H1 (cell line): ENCODE measurements at regions not wholly inside any gene's neighbourhood (a gene's known extent, or its start where the extent isn't known, plus 50 kb on each side); places are given as distances from the start of the nearest gene placed in this dataset.

Experiments used
- CTCF ChIA-PET: fragments of 300-600 bp; sonication (Branson Sonifier 250); formaldehyde crosslinking; loops from one replicate; lab custom pipeline; 2021; ENCODE audit not compliant: partially characterized antibody; lab: Charles Lee
- POLR2A ChIA-PET: fragments of 300-600 bp; sonication (Branson Sonifier 250); formaldehyde crosslinking; loops from one replicate; lab custom pipeline; 2021; ENCODE audit warnings: inconsistent platforms; ENCODE audit not compliant: partially characterized antibody; lab: Charles Lee
- DNase-seq, 2 experiments: peaks; one replicate each; pipeline versions ENCODE4 v3.0.0 to v3.0.0-alpha.2; 2010 to 2022; ENCODE audit warnings: low spot score in 2 of 2, low read depth in 1 of 2, mixed read lengths in 1 of 2
- FAIRE-seq: peaks from 2 replicates; lab custom pipeline; 2011; peaks lifted over from hg19 to GRCh38; lab: Jason Lieb, UNC
- H2AFZ ChIP-seq: 2 replicates; pipeline ENCODE4 v1.8.1; 2012; ENCODE audit warnings: low read length, inconsistent platforms
- H2AK5ac ChIP-seq: 2 replicates; pipeline ENCODE4 v1.6.1; 2013; ENCODE audit warnings: low read depth, low read length
- H2BK120ac ChIP-seq: replicated peaks from 2 replicates; pipeline ENCODE3; 2013; ENCODE audit warnings: low read depth, low read length, inconsistent platforms
- H2BK12ac ChIP-seq: 2 replicates; pipeline ENCODE4 v1.6.1; 2013; ENCODE audit warnings: low read depth, low read length
- H2BK15ac ChIP-seq: 2 replicates; pipeline ENCODE4 v1.6.1; 2013; ENCODE audit warnings: low read length
- H2BK20ac ChIP-seq: 2 replicates; pipeline ENCODE4 v1.6.1; 2013; ENCODE audit warnings: low read length
- H2BK5ac ChIP-seq: 2 replicates; pipeline ENCODE4 v1.6.1; 2013; ENCODE audit warnings: low read depth, low read length
- H3K14ac ChIP-seq: 2 replicates; pipeline ENCODE4 v1.6.1; 2013; ENCODE audit warnings: inconsistent platforms; ENCODE audit not compliant: insufficient read length
- H3K18ac ChIP-seq: 2 replicates; pipeline ENCODE4 v1.6.1; 2013; ENCODE audit warnings: low read length; ENCODE audit errors: extremely low read depth
- H3K23ac ChIP-seq: 2 replicates; pipeline ENCODE4 v1.6.1; 2013; ENCODE audit warnings: inconsistent platforms; ENCODE audit not compliant: insufficient read length
- H3K23me2 ChIP-seq: 2 replicates; pipeline ENCODE4 v1.6.1; 2013; ENCODE audit warnings: low read depth, low read length
- H3K27ac ChIP-seq: 2 replicates; pipeline ENCODE4 v1.6.1; 2011; ENCODE audit warnings: low read depth, low read length, inconsistent platforms
- H3K27me3 ChIP-seq, 4 experiments: replicated peaks in 1 of 4; 1 replicate in 1 of 4; 2 replicates in 3 of 4; pipeline versions ENCODE4 v1.6.1 to v1.8.1; 2011 to 2013; ENCODE audit warnings: low read length in 3 of 4, mild to moderate bottlenecking in 3 of 4, inconsistent platforms in 2 of 4, mixed read lengths in 2 of 4, moderate library complexity in 1 of 4; ENCODE audit not compliant: control insufficient read depth in 3 of 4, insufficient read depth in 3 of 4; ENCODE audit errors: extremely low read depth in 1 of 4
- H3K36me3 ChIP-seq, 4 experiments: 2 replicates each; pipeline versions ENCODE4 v1.6.1 to v1.8.1; 2011 to 2013; ENCODE audit warnings: mild to moderate bottlenecking in 4 of 4, low read length in 3 of 4, moderate library complexity in 2 of 4, control low read depth in 1 of 4, inconsistent platforms in 1 of 4; ENCODE audit not compliant: insufficient read depth in 4 of 4, control insufficient read depth in 2 of 4
- H3K4ac ChIP-seq: replicated peaks from 2 replicates; pipeline ENCODE3; 2013; ENCODE audit warnings: low read length, low read depth, mixed read lengths, inconsistent platforms; ENCODE audit not compliant: insufficient read length
- H3K4me1 ChIP-seq, 4 experiments: replicated peaks in 1 of 4; 1 replicate in 1 of 4; 2 replicates in 3 of 4; pipeline versions ENCODE4 v1.6.1 to v1.8.1; 2011 to 2013; ENCODE audit warnings: low read length in 3 of 4, inconsistent platforms in 2 of 4, mixed read lengths in 1 of 4; ENCODE audit not compliant: insufficient read depth in 4 of 4, control insufficient read depth in 3 of 4
- H3K4me2 ChIP-seq, 2 experiments: 2 replicates each; pipeline versions ENCODE4 v1.6.1 to v1.8.1; 2011 to 2013; ENCODE audit warnings: low read depth in 2 of 2, low read length in 2 of 2, control low read depth in 1 of 2, inconsistent platforms in 1 of 2, mild to moderate bottlenecking in 1 of 2; ENCODE audit not compliant: insufficient read depth in 1 of 2
- H3K4me3 ChIP-seq, 4 experiments: fragments of 200-600, 300-600 bp in 1 of 4; sonication (generic), shearing (Covaris generic), sonication (Bioruptor Twin) in 1 of 4; 2 replicates each; pipeline versions ENCODE4 v1.5.1 to v1.8.1; 2011 to 2016; ENCODE audit warnings: low read length in 4 of 4, low read depth in 3 of 4, control low read depth in 2 of 4, inconsistent platforms in 2 of 4, mild to moderate bottlenecking in 2 of 4, mixed read lengths in 1 of 4, moderate library complexity in 1 of 4; ENCODE audit not compliant: insufficient read depth in 2 of 4; ENCODE audit errors: extremely low read depth in 1 of 4
- H3K56ac ChIP-seq: replicated peaks from 2 replicates; pipeline ENCODE3; 2013; ENCODE audit warnings: low read depth, mild to moderate bottlenecking, mixed read lengths, low read length, inconsistent platforms; ENCODE audit not compliant: insufficient read length
- H3K79me1 ChIP-seq: 2 replicates; pipeline ENCODE4 v1.6.1; 2013; ENCODE audit warnings: low read depth, low read length, control low read depth
- H3K79me2 ChIP-seq, 2 experiments: 2 replicates each; pipeline versions ENCODE4 v1.6.1 to v1.8.1; 2012 to 2013; ENCODE audit warnings: low read length in 2 of 2, mild to moderate bottlenecking in 2 of 2, inconsistent platforms in 1 of 2; ENCODE audit not compliant: insufficient read depth in 2 of 2, control insufficient read depth in 1 of 2
- H3K9ac ChIP-seq, 4 experiments: replicated peaks in 1 of 4; 1 replicate in 1 of 4; 2 replicates in 3 of 4; pipeline versions ENCODE4 v1.6.1 to v1.8.1; 2011 to 2013; ENCODE audit warnings: low read depth in 3 of 4, low read length in 3 of 4, control low read depth in 2 of 4, mild to moderate bottlenecking in 2 of 4, moderate library complexity in 2 of 4, inconsistent platforms in 1 of 4; ENCODE audit errors: extremely low read depth in 1 of 4
- H3K9me3 ChIP-seq, 2 experiments: 2 replicates each; pipeline versions ENCODE4 v1.6.1 to v1.8.1; 2012 to 2013; ENCODE audit warnings: mild to moderate bottlenecking in 2 of 2, moderate library complexity in 2 of 2, control low read depth in 1 of 2, inconsistent platforms in 1 of 2, low read depth in 1 of 2, low read length in 1 of 2, mixed read lengths in 1 of 2; ENCODE audit not compliant: insufficient read depth in 2 of 2
- H4K20me1 ChIP-seq, 2 experiments: replicated peaks in 1 of 2; 2 replicates each; pipeline versions ENCODE3 to v1.8.1; 2011 to 2013; ENCODE audit warnings: inconsistent platforms in 2 of 2, low read length in 2 of 2, mild to moderate bottlenecking in 1 of 2; ENCODE audit not compliant: insufficient read depth in 2 of 2, control insufficient read depth in 1 of 2
- H4K5ac ChIP-seq: 2 replicates; pipeline ENCODE4 v1.6.1; 2013; ENCODE audit warnings: low read length, low read depth, mixed read lengths, inconsistent platforms; ENCODE audit not compliant: insufficient read length
- H4K8ac ChIP-seq: 2 replicates; pipeline ENCODE4 v1.8.0; 2013; ENCODE audit warnings: mild to moderate bottlenecking, moderate library complexity, low read length, inconsistent platforms; ENCODE audit not compliant: insufficient read depth; ENCODE audit errors: extremely low read depth
- H4K91ac ChIP-seq: replicated peaks from 2 replicates; pipeline ENCODE3; 2013; ENCODE audit warnings: low read length, mixed read lengths, inconsistent platforms; ENCODE audit not compliant: insufficient read length
- BACH1 ChIP-seq: IDR thresholded peaks from 2 replicates; pipeline ENCODE4 v1.6.1; 2012; ENCODE audit warnings: low read length, improper control_type of control experiment
- RXRA ChIP-seq: IDR thresholded peaks from 2 replicates; pipeline ENCODE4 v1.6.1; 2011; ENCODE audit warnings: low read depth, mild to moderate bottlenecking, low read length, moderate library complexity; ENCODE audit not compliant: insufficient read depth
- WGBS, 2 experiments: shearing (Covaris generic) in 1 of 2; methylation state at CpG; one replicate each; pipeline versions ENCODE4 v1.1.6 to v1.1.7; 2013 to 2015; ENCODE audit warnings: low lambda C conversion rate in 2 of 2, mixed read lengths in 2 of 2, inconsistent platforms in 1 of 2, low coverage in 1 of 2, missing lambda C conversion rate in 1 of 2; ENCODE audit not compliant: insufficient replicate concordance in 2 of 2, insufficient coverage in 1 of 2, insufficient read length in 1 of 2; ENCODE audit errors: extremely low coverage in 1 of 2, missing lambda C conversion rate in 1 of 2; 5-methylcytosine and 5-hydroxymethylcytosine counted together

DNA sequence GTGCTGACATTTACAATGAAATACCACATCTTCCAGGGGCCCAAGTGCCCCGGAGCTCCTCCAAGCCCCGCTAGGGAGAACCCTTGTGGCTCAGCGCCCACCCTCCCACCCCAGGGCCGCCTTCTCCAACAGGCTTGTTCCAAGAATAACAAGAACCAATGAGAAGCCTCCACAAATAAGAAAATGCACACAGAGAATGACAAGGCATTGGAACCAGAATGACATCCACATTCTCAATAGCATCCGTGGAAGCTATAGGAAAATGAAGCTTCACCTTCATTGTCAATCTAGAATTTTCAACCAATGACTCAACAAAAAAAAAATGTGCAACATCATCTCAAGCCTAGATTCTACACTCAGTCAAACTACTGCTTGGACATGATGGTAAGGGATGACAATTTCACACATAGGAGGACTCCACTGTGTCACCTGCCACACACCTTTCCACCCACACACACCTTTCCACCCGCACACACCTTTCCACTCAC is 50.4 kb upstream of the PPP2R2D start:
- no peak overlapping the region for H3K23ac ChIP-seq
- ChIA-PET CTCF (interaction anchor here (1.4 kb wide), 2 partner anchors 11 kb away, joined by 3 to 5 read pairs; no protein-coding TSS in a partner anchor), POLR2A (no interaction called here)
- no peaks in the 10 kb centered on the region for H3K9me3 ChIP-seq
- H3K56ac ChIP-seq, result no peak overlapping the region
- H4K20me1 ChIP-seq, result peaks cover 0 to 1% of the 10 kb centered on the region in 2 experiments
- no peak overlapping the region for H4K8ac ChIP-seq
- no peaks in the 10 kb centered on the region for H3K36me3 ChIP-seq
- no peaks in the 10 kb centered on the region; a peak in 1 of 7 replicates for H3K4me1 ChIP-seq
- DNase-seq, result no peak
- no peak overlapping the region for H3K4ac ChIP-seq
- H3K27ac ChIP-seq, result no peak overlapping the region
- 75% methylated on average over 2 of the region's 6 CpGs; no CpG with 5 or more reads in 1 of the 2 experiments for WGBS, 2 experiments
- H2BK5ac ChIP-seq, result no peak overlapping the region
- H3K4me2 ChIP-seq, result no peak overlapping the region
- no peaks in the 10 kb centered on the region for H3K79me2 ChIP-seq
- no peak overlapping the region for H3K18ac ChIP-seq
- H3K9ac ChIP-seq, result no peak overlapping the region
- H2BK12ac ChIP-seq, result no peak overlapping the region
- no peak overlapping the region for H2BK15ac ChIP-seq
- no peak overlapping the region for H4K5ac ChIP-seq
- H2AK5ac ChIP-seq, result no peak overlapping the region
- no peak overlapping the region for H2AFZ ChIP-seq
- H2BK20ac ChIP-seq, result no peak overlapping the region
- TF ChIP-seq RXRA (no peak), BACH1 (peak; percentile 90)
- no peak for FAIRE-seq
- no peak overlapping the region for H3K4me3 ChIP-seq
- H3K23me2 ChIP-seq, result peaks cover 6% of the 10 kb centered on the region; the same call in 1 of the 2 replicates
- no peaks in the 10 kb centered on the region for H3K27me3 ChIP-seq
- H2BK120ac ChIP-seq, result no peak overlapping the region
- no peak overlapping the region for H4K91ac ChIP-seq
- H3K79me1 ChIP-seq, result no peaks in the 10 kb centered on the region
- H3K14ac ChIP-seq, result no peak overlapping the region
